Ishikawa (cell line): ENCODE measurements at regions not wholly inside any gene's neighbourhood (a gene's known extent, or its start where the extent isn't known, plus 50 kb on each side); places are given as distances from the start of the nearest gene placed in this dataset.

Experiments used
- CEBPB ChIP-seq: IDR thresholded peaks from 2 replicates; pipeline ENCODE4 v1.6.1; 2012
- EGR1 ChIP-seq: IDR thresholded peaks from 2 replicates; pipeline ENCODE4 v1.6.1; 2012
- EP300 ChIP-seq: IDR thresholded peaks from 2 replicates; pipeline ENCODE4 v1.6.1; 2012; ENCODE audit warnings: borderline replicate concordance
- FOXM1 ChIP-seq: IDR thresholded peaks from 2 replicates; pipeline ENCODE4 v1.6.1; 2012; ENCODE audit warnings: low read depth, borderline replicate concordance
- MAX ChIP-seq: IDR thresholded peaks from 2 replicates; pipeline ENCODE4 v1.6.1; 2012
- NFIC ChIP-seq: IDR thresholded peaks from 2 replicates; pipeline ENCODE4 v1.6.1; 2012
- REST ChIP-seq: IDR thresholded peaks from 2 replicates; pipeline ENCODE4 v1.6.1; 2012; ENCODE audit warnings: low read depth, mild to moderate bottlenecking
- TAF1 ChIP-seq: IDR thresholded peaks from 2 replicates; pipeline ENCODE4 v1.6.1; 2012; ENCODE audit warnings: low read depth, mild to moderate bottlenecking
- TCF12 ChIP-seq: IDR thresholded peaks from 2 replicates; pipeline ENCODE4 v1.6.1; 2012; ENCODE audit warnings: low read depth
- USF1 ChIP-seq: IDR thresholded peaks from 2 replicates; pipeline ENCODE4 v1.6.1; 2012
- YY1 ChIP-seq: IDR thresholded peaks from 2 replicates; pipeline ENCODE4 v1.6.1; 2012; ENCODE audit warnings: low read depth

- TF ChIP-seq EGR1: no peak
- TF ChIP-seq EP300: no peak
- TF ChIP-seq MAX: no peak
- no peak for TF ChIP-seq USF1
- TF ChIP-seq NFIC: no peak
- no peak for TF ChIP-seq FOXM1
- no peak for TF ChIP-seq YY1
- TF ChIP-seq REST: no peak
- TF ChIP-seq TAF1: no peak
- TF ChIP-seq CEBPB: no peak
- no peak for TF ChIP-seq TCF12
These were observed 273.3 kb upstream of the TGFBR2 start for GRCh38 chr3:30333143-30333542.
